ENCODE measurements at regions not wholly inside any gene's neighbourhood (a gene's known extent, or its start where the extent isn't known, plus 50 kb on each side); places are given as distances from the start of the nearest gene placed in this dataset.
"Not testable (repeated sequence)": the region's sequence is repeated elsewhere in the genome, so short reads cannot be mapped to it uniquely, and the experiment has no call there.

GRCh38 chr5:123950701-123951581 is 439.0 kb downstream of the CSNK1G3 start:
- no peak overlapping the region for H3K27ac Mint-ChIP-seq
- peaks cover 25% of the 10 kb centered on the region for H3K9me3 Mint-ChIP-seq
- H3K27me3 Mint-ChIP-seq, result no peaks in the 10 kb centered on the region
- intact Hi-C loops (cut with micrococcal nuclease), result no loop called here
- no peaks in the 10 kb centered on the region for H3K4me1 Mint-ChIP-seq (ENCODE audit: low read depth)
- no peaks in the 10 kb centered on the region for H3K36me3 Mint-ChIP-seq (ENCODE audit: low read depth)
- no peak overlapping the region for H3K4me3 Mint-ChIP-seq

DNA sequence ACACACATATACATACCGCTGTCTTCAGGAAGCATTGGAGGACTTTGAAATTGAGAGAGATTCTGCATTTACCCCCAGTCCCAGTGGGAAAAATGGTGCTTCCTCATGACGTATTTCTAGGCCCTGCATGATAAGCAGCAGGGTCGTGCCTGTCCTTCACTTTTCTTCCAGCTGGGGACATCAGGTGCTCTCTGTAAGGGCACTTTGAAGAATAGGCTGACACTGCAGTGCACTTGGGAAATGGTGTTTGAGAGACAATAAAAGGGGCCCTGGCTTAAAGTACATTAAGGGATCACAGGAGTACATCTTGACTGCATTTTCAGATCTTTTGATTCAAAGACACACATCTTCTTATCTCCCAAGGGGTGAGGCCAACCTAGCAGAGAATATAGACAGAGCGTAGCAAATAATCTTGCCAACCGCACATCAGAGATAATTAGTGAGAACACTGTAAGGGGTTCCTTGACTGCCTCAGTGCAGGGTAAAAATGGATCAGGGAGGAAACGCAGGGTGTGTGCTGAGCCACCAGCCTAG is 437.9 kb downstream of the CSNK1G3 start:
- Mint-ChIP-seq H3K9me3 (peaks cover 22% of the 10 kb centered on the region), H3K27me3 (no peaks in the 10 kb centered on the region), H3K36me3 (ENCODE audit: low read depth) (no peaks in the 10 kb centered on the region), H3K4me1 (ENCODE audit: low read depth) (no peaks in the 10 kb centered on the region), H3K4me3 (no peak overlapping the region), H3K27ac (no peak overlapping the region)
- intact Hi-C loops (cut with micrococcal nuclease), result no loop called here

DNA sequence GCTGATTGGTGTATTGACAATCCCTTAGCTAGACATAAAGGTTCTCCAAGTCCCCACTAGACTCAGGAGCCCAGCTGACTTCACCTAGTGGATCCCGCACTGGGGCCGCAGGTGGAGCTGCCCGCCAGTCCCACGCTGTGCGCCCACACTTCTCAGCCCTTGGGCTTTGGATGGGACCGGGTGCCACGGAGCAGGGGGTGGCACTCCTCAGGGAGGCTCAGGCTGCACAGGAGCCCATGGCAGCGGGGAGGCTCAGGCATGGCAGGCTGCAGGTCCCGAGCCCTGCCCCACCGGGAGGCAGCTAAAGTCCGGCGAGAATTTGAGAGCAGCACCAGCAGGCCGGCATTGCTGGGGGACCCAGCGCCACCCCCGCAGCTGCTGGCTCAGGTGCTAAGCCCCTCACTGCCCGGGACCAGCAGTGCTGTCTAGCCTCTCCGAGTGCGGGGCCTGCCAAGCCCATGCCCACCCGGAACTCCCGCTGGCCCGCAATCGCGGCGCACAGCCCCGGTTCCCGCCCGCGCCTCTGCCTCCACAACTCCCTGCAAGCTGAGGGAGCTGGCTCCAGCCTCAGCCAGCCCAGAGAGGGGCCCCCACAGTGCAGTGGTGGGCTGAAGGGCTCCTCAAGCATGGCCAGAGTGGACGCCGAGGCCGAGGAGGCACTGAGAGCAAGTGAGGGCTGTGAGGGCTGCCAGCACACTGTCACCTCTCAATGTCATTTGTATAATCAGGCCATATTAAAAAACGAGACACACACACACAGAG is 437.2 kb downstream of the CSNK1G3 start:
- no peaks in the 10 kb centered on the region for H3K4me1 Mint-ChIP-seq (ENCODE audit: low read depth)
- H3K27ac Mint-ChIP-seq, result no peak overlapping the region
- H3K4me3 Mint-ChIP-seq, result no peak overlapping the region
- no peaks in the 10 kb centered on the region for H3K36me3 Mint-ChIP-seq (ENCODE audit: low read depth)
- intact Hi-C loops (cut with micrococcal nuclease), result no loop called here
- no peaks in the 10 kb centered on the region for H3K27me3 Mint-ChIP-seq
- H3K9me3 Mint-ChIP-seq, result peaks cover 21% of the 10 kb centered on the region

GRCh38 chr5:123947797-123948196 is 435.8 kb downstream of the CSNK1G3 start:
- no peaks in the 10 kb centered on the region for H3K27me3 Mint-ChIP-seq

DNA sequence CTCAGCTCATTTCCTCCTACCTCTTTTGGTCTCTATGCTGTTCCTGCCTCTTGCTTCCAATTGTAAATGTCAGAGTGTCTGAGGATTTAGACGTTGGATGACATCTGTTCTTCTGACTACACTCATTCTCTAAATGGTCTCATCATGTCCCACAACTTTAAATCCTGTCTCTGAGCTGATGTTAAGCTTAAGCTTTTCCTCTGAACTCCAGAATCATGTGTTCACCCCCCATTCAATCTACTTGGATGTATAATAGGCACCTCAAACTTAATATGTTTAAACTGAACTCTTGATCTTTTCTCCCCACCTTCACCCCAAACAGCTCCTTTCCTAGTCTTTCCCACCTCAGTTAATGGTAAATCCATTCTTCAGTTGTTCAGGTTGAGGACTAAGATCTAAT is 433.6 kb downstream of the CSNK1G3 start:
- H3K4me1 Mint-ChIP-seq (ENCODE audit: low read depth), result no peaks in the 10 kb centered on the region
- H3K4me3 Mint-ChIP-seq, result no peak overlapping the region
- no peak overlapping the region for H3K27ac Mint-ChIP-seq
- no peaks in the 10 kb centered on the region for H3K36me3 Mint-ChIP-seq (ENCODE audit: low read depth)
- H3K9me3 Mint-ChIP-seq, result peaks cover 43% of the 10 kb centered on the region
- intact Hi-C loops (cut with micrococcal nuclease), result no loop called here
- H3K27me3 Mint-ChIP-seq, result no peaks in the 10 kb centered on the region

More at GRCh38 chr5:123947797-123948196, 435.8 kb downstream of the CSNK1G3 start:
- no peaks in the 10 kb centered on the region for H3K4me1 Mint-ChIP-seq (ENCODE audit: low read depth)
- H3K9me3 Mint-ChIP-seq, result peaks cover 25% of the 10 kb centered on the region
- no peak overlapping the region for H3K4me3 Mint-ChIP-seq
- no peaks in the 10 kb centered on the region for H3K36me3 Mint-ChIP-seq (ENCODE audit: low read depth)
- intact Hi-C loops (cut with micrococcal nuclease), result no loop called here
- H3K27ac Mint-ChIP-seq, result no peak overlapping the region

DNA sequence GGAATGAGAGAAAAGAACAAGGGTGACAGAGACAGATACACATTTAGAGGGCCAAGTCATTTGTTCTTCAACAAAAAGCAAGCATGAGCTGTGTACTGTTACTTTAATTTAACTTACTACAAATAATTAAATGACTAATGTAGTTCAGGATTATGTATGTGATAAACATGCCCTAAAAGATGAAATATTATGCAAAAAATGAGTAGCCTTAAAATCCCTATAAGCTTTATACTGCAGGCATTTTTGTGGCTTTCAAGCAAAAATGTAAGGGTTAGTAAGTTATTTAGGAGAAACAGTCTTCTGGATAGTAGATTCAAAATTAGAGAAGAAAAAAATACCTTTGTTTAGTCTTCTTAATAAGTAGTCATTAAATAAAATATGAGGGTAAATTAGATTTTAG is 431.2 kb downstream of the CSNK1G3 start:
- peaks cover 49% of the 10 kb centered on the region for H3K9me3 Mint-ChIP-seq
- no peak overlapping the region for H3K27ac Mint-ChIP-seq
- H3K27me3 Mint-ChIP-seq, result no peaks in the 10 kb centered on the region
- H3K4me3 Mint-ChIP-seq, result no peak overlapping the region
- intact Hi-C loops (cut with micrococcal nuclease), result no loop called here
- no peaks in the 10 kb centered on the region for H3K4me1 Mint-ChIP-seq (ENCODE audit: low read depth)
- H3K36me3 Mint-ChIP-seq (ENCODE audit: low read depth), result no peaks in the 10 kb centered on the region

DNA sequence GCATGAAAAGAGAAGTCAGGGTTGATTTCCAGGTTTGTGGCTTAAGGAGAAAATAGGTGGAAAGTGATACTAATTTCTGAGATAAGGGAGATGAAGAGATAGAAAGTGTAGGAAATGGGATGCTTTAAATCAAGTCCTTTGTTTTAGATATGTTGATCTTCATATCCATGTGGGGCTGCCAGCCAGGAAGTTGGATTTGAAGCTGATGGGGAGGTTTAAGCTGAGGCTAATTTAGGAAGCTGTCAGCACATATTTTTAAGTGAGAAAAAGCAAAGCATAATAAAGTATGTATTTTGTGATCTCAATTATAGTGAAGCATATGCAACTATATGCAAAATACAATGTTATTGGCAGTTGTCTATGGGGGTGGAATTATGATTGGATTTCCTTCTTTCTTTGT is 428.4 kb downstream of the CSNK1G3 start:
- Mint-ChIP-seq H3K4me1 (ENCODE audit: low read depth) (no peaks in the 10 kb centered on the region), H3K9me3 (peaks cover 69% of the 10 kb centered on the region), H3K27me3 (no peaks in the 10 kb centered on the region), H3K36me3 (ENCODE audit: low read depth) (no peaks in the 10 kb centered on the region), H3K4me3 (no peak overlapping the region), H3K27ac (no peak overlapping the region)
- intact Hi-C loops (cut with micrococcal nuclease), result no loop called here

DNA sequence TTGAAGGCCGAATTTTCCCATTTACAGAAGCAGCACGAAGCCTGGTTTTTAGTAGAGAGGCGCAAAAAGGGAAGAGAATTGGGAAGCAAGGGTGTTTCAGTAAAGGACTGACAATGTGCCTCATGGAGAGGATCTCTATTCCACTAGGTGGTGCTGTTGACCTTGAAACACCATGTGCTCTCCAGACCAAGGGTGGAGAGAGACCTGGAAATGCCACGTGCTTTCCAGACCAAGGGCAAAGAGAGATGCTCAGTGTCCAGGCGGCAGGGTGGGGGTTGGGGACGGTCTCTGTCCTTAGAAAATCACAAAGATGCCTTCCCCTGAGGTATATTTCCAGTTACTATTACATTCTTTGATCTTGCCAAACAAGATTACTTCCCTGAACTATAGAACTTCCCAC is 425.3 kb downstream of the CSNK1G3 start:
- intact Hi-C loops (cut with micrococcal nuclease), result no loop called here
- Mint-ChIP-seq H3K4me1 (ENCODE audit: low read depth) (no peaks in the 10 kb centered on the region), H3K9me3 (peaks cover 59% of the 10 kb centered on the region), H3K27me3 (no peaks in the 10 kb centered on the region), H3K4me3 (no peak overlapping the region), H3K27ac (no peak overlapping the region), H3K36me3 (ENCODE audit: low read depth) (no peaks in the 10 kb centered on the region)

- Mint-ChIP-seq H3K27ac (no peak overlapping the region), H3K27me3 (no peaks in the 10 kb centered on the region), H3K36me3 (ENCODE audit: low read depth) (no peaks in the 10 kb centered on the region), H3K9me3 (peaks cover 56% of the 10 kb centered on the region), H3K4me3 (no peak overlapping the region), H3K4me1 (ENCODE audit: low read depth) (no peaks in the 10 kb centered on the region)
- intact Hi-C loops (cut with micrococcal nuclease), result no loop called here
Observed at GRCh38 chr5:123936548-123936947, 424.6 kb downstream of the CSNK1G3 start.

DNA sequence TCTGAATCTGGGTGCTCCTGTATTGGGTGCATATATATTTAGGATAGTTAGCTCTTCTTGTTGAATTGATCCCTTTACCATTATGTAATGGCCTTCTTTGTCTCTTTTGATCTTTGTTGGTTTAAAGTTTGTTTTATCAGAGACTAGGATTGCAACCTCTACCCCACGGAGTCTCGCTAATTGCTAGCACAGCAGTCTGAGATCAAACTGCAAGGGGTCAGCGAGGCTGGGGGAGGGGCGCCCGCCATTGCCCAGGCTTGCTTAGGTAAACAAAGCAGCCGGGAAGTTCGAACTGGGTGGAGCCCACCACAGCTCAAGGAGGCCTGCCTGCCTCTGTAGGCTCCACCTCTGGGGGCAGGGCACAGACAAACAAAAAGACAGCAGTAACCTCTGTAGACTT is 421.8 kb downstream of the CSNK1G3 start:
- H3K27me3 Mint-ChIP-seq; H3K4me1 Mint-ChIP-seq (ENCODE audit: low read depth); H3K27ac Mint-ChIP-seq; H3K4me3 Mint-ChIP-seq; intact Hi-C loops (cut with micrococcal nuclease); H3K36me3 Mint-ChIP-seq (ENCODE audit: low read depth): not testable (repeated sequence)
- peaks cover 36% of the 10 kb centered on the region for H3K9me3 Mint-ChIP-seq

DNA sequence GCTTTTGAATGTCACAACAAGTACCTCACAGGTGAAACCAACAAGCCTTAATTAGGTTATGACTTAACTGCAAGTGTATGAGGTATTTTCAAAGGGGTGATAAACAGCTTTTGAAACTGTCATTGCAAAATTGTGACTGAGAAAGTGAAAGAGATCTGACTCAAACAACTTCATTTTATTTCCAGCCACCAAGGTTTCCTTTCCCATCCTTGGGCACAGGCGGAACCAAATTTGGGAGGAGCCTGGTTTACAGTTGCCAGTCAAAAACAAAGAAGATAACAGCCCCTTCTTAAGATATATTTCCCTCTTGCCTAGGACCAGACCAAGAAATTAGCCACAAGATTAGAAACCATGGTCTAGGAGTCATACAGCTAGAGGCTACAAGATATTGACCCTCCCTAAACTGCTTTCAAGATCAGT is 417.1 kb downstream of the CSNK1G3 start:
- H3K27ac Mint-ChIP-seq, result no peak overlapping the region
- no peaks in the 10 kb centered on the region for H3K4me1 Mint-ChIP-seq (ENCODE audit: low read depth)
- intact Hi-C loops (cut with micrococcal nuclease), result no loop called here
- H3K4me3 Mint-ChIP-seq, result no peak overlapping the region
- H3K9me3 Mint-ChIP-seq, result peaks cover 6% of the 10 kb centered on the region
- no peaks in the 10 kb centered on the region for H3K27me3 Mint-ChIP-seq
- H3K36me3 Mint-ChIP-seq (ENCODE audit: low read depth), result no peaks in the 10 kb centered on the region

GRCh38 chr5:123928401-123928800 is 416.4 kb downstream of the CSNK1G3 start:
- H3K27me3 Mint-ChIP-seq, result no peaks in the 10 kb centered on the region
- H3K27ac Mint-ChIP-seq, result no peak overlapping the region
- intact Hi-C loops (cut with micrococcal nuclease), result no loop called here
- H3K4me1 Mint-ChIP-seq (ENCODE audit: low read depth), result no peaks in the 10 kb centered on the region
- H3K36me3 Mint-ChIP-seq (ENCODE audit: low read depth), result no peaks in the 10 kb centered on the region
- peaks cover 6% of the 10 kb centered on the region for H3K9me3 Mint-ChIP-seq
- H3K4me3 Mint-ChIP-seq, result no peak overlapping the region

DNA sequence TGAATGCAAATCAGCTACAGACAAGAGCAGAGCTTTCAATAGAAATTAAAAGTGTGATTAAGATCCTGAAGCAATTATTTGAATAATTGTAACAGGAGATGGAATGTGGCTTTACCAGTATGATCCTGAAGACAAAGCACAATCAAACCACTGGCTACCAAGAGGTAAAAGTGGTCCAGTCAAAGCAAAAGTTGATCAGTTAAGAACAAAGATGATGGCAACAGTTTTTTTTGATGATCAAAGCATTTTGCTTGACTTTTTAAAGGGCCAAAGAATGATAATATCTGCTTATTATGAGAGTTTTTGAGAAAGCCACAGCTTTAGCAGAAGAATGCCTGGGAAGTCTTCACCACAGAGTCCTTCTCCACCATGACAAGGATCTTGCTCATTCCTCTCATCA is 409.2 kb downstream of the CSNK1G3 start:
- Mint-ChIP-seq H3K27me3 (no peaks in the 10 kb centered on the region), H3K4me1 (ENCODE audit: low read depth) (no peaks in the 10 kb centered on the region), H3K27ac (no peak overlapping the region), H3K9me3 (peaks cover 32% of the 10 kb centered on the region), H3K36me3 (ENCODE audit: low read depth) (no peaks in the 10 kb centered on the region), H3K4me3 (no peak overlapping the region)
- intact Hi-C loops (cut with micrococcal nuclease), result no loop called here

DNA sequence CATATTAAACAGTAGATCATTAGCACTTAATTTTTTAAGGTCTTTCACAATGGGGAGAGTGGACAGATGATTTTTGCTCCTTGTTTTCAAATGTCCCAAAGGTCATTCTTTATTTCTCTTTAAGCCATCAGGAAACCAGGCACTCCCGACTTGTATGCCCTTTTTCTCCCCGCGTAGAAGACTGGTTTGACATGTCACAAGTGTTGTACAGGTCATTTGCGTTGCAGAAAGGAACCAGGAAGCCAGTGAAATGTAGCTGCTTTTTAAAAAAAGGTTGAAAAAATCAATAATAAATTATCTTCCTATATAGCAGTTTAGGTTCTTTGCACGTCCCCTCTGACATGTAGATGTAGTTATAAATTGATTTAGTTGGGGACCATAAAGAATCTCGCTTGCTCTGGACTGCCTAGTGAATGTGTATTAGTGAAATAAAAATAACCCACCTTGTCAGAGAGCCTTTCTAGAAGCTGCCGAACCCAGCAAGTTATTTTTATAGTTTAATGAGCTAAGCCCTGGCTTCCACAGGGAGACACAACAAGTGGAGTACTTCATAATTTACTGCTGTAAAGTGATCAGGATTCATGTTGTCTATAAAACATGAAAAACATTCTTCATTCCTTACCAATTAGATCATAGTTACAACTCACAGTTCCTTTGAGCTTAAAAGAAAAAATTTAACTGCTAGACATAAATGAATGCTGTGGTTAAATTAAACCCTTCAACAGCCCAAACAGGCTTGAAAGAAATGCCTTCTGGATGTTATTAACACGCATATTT is 404.6 kb downstream of the CSNK1G3 start:
- H3K27me3 Mint-ChIP-seq, result no peaks in the 10 kb centered on the region
- H3K9me3 Mint-ChIP-seq, result peaks cover 50% of the 10 kb centered on the region
- no peak overlapping the region for H3K4me3 Mint-ChIP-seq
- no peaks in the 10 kb centered on the region for H3K36me3 Mint-ChIP-seq (ENCODE audit: low read depth)
- intact Hi-C loops (cut with micrococcal nuclease), result no loop called here
- H3K27ac Mint-ChIP-seq, result no peak overlapping the region
- no peaks in the 10 kb centered on the region for H3K4me1 Mint-ChIP-seq (ENCODE audit: low read depth)
